SK-N-MC (cell line): ENCODE measurements at regions not wholly inside any gene's neighbourhood (a gene's known extent, or its start where the extent isn't known, plus 50 kb on each side); places are given as distances from the start of the nearest gene placed in this dataset.
"Not testable (repeated sequence)": the region's sequence is repeated elsewhere in the genome, so short reads cannot be mapped to it uniquely, and the experiment has no call there.

Experiments used
- DNase-seq: peaks from one replicate; pipeline ENCODE4 v3.0.0-alpha.2; 2011; ENCODE audit warnings: low read depth, low spot score
- H3K27ac ChIP-seq: fragments of 200-600 bp; sonication (generic); 2 replicates; pipeline ENCODE4 v1.5.1; 2016; ENCODE audit warnings: mixed run types
- H3K36me3 ChIP-seq: fragments of 200-600 bp; sonication (generic); 2 replicates; pipeline ENCODE4 v1.6.1; 2017; ENCODE audit warnings: antibody characterized with exemption, low read length, mixed read lengths; ENCODE audit not compliant: insufficient read depth
- H3K4me3 ChIP-seq: fragments of 200-600 bp; sonication (generic); 2 replicates; pipeline ENCODE4 v1.5.1; 2016
- H3K9ac ChIP-seq: fragments of 200-600 bp; sonication (generic); 2 replicates; pipeline ENCODE4 v1.8.0; 2017; ENCODE audit warnings: mixed run types, mixed read lengths; ENCODE audit not compliant: insufficient read length
- H3K9me3 ChIP-seq: fragments of 200-600 bp; sonication (generic); 2 replicates; pipeline ENCODE4 v1.6.1; 2017; ENCODE audit warnings: low read depth, mild to moderate bottlenecking, antibody characterized with exemption, low read length, moderate library complexity, mixed read lengths
- EZH2 ChIP-seq: fragments of 200-600 bp; sonication (generic); IDR thresholded peaks from one replicate; pipeline ENCODE4 v1.6.1; 2017; ENCODE audit warnings: antibody characterized with exemption
- FOXP2 ChIP-seq: optimal IDR thresholded peaks from 2 replicates; pipeline ENCODE3; 2011; ENCODE audit warnings: mild to moderate bottlenecking, moderate library complexity; ENCODE audit not compliant: insufficient read depth; ENCODE audit errors: extremely low read length, control extremely low read depth
- POLR2AphosphoS5 ChIP-seq: IDR thresholded peaks from 2 replicates; pipeline ENCODE4 v1.6.1; 2012; ENCODE audit warnings: mild to moderate bottlenecking, low read depth, low read length, borderline replicate concordance

DNA sequence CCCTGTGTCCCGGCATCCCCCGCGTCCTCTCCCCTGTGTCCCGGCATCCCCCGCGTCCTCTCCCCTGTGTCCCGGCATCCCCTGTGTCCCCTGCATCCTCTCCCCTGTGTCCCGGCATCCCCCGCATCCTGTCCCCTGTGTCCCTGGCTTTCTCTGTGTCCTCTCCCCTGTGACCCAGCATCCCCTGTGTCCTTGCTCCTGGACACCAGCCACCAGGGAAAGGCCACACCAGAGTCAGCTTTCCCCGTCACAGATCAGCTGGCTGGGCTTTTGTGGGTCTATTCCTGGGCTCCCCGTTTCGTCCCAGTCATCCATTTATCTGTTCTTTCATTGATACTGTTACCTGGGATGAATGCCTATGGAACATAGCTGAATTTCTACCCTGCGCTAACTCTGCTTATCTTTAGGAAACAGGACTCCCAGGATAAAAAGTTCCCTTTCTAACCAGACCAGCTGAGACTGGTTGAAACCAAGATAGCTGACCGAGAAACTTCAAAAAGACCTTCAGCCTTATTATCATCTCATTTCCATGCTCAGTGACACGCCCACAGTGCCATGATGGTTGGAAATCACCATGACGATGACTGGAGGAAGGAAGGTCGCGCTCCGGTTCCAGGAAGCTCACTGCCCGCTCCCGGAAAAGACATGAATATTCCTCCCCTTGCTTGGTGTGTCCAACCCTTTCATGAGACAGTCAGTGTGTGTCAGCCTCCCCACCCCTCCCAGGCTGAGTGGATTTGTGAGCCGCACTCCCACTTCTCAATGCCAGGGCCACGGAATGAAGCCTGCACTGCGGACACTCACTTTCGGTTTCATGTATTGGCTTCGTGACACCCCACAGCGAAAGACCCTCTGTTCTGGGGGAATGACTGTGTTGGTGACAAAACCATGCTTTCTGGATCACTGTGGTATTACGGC, 276.4 kb upstream of the SFSWAP start:
- no peak for DNase-seq
- no peak overlapping the region for H3K27ac ChIP-seq
- H3K4me3 ChIP-seq, result no peak overlapping the region
- no peaks in the 10 kb centered on the region for H3K36me3 ChIP-seq
- no peak overlapping the region for H3K9ac ChIP-seq
- no peaks in the 10 kb centered on the region for H3K9me3 ChIP-seq
- TF ChIP-seq FOXP2 (no peak), EZH2 (no peak), POLR2AphosphoS5 (no peak)

DNA sequence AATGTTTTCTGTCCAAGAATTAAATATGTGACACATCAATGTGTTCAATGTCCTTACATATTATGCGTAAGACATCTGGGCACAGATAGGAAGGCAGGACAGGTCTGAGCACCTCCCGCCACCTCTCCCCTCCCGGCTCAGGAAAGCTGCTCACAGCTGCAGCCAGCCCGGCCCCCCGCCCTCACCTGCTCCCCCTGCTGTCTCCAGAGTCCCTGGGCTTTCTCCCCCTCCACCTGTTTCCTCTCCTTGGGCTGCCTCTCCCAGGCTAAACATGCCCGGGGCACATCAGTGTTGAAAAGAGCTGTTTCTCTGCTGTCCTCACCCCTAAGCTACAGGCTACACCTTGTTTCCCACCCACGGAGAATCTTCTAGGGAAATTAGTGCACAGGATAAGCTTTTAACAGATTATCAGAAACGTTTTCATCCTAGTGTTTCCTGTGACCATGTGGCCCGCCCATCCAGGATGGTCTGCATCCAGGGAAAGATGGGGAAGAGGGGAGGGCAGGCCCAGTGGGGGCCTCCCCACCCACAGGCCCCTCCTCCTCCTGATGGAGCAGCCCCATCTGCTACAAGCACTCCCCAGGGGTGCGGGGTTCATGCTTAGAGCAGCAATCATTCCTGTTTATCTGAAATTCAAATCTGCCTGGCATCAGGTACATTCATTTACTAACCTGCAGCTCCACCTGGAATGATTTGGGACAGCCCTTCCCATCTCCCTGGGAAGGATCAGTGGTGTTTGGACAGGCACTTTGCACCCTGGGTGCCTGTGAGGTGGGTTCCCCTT, 273.8 kb upstream of the SFSWAP start:
- no peak for DNase-seq

DNA sequence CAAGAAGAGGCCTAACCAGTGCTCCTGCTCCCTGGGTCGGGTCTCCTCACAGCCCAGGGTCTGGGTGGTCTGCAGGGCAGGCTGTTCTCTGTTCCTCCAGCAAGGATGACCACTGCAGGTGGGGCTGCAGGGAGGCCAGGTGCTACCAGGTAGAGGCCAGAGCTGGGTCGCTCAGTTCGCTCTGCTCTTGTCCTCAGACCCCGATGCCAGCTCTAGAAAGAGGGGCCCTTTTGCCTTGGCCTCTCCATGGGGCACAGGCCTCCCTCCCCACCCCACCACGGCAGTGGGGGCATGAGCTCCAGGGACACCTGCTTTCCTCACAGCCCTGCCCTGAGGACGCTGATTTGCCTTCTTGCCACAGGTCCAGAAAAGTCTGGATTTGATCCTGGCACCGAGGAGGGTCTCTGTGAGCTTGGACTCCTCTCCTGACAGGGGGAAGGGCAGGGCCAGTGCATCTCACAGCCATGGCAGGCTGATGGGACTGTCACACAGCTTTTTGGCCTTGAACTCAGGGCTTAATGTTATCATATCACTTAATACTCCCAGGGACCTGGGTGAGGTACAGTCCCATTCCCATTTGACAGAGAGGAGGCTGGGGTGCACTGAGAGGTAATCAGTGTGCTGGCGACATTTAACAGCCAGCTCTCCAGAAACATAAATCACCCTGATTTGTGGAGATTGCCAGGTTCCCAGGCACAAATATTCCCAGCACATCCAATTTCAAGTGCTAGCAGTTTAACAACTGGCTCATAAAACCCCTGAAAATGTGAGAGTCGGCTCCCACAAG, 273.0 kb upstream of the SFSWAP start:
- no peaks in the 10 kb centered on the region for H3K9me3 ChIP-seq

More for the DNA sequence above, 273.8 kb upstream of the SFSWAP start:
- no peaks in the 10 kb centered on the region for H3K36me3 ChIP-seq
- no peak overlapping the region for H3K4me3 ChIP-seq
- H3K27ac ChIP-seq, result no peak overlapping the region
- TF ChIP-seq EZH2 (no peak), POLR2AphosphoS5 (no peak), FOXP2 (no peak)
- no peaks in the 10 kb centered on the region for H3K9me3 ChIP-seq
- H3K9ac ChIP-seq, result no peak overlapping the region

DNA sequence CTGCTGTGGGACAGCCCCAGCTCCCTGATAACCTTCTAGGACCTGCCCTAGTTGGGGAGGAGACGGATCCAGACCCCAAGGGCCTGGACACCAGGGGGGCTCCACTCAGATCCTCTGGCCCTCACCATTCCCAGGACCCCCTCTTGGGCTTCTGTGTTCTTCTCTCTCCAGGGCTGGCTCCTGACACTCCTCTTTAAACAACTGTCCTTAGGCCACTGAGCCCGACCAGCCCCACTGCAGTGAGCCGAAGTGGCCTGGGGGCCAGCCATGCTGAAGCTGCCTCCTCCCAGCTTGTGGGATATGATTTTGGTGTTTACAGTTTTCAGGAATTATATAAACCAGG, 272.4 kb upstream of the SFSWAP start:
- not testable (repeated sequence) for H3K27ac ChIP-seq, H3K9ac ChIP-seq, DNase-seq

More for the DNA sequence above, 273.0 kb upstream of the SFSWAP start:
- Histone ChIP-seq H3K9ac (no peak overlapping the region), H3K4me3 (no peak overlapping the region), H3K27ac (no peak overlapping the region), H3K36me3 (no peaks in the 10 kb centered on the region)
- TF ChIP-seq POLR2AphosphoS5 (no peak), EZH2 (no peak), FOXP2 (no peak)
- no peak for DNase-seq

DNA sequence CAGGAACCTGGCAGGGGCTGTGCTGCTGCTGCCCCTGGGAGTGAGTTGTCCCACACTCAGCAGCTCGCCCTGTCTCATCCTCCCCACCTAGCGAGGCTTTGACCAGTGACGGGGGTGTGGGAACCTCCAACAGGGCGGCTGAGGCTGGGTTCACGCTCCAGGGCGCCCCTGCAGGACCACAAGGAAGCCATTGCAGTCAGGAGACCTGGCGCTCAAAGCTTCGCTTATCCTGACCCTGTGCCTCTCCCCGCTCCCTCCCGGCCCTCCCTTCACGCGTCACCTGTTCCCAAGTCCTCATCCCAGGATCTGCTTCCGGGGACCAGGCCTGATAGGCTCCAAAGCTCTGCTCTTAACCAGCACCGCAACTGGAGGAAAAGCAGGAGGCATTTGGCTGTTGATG, 272.0 kb upstream of the SFSWAP start:
- Histone ChIP-seq H3K9ac (no peak overlapping the region), H3K9me3 (no peaks in the 10 kb centered on the region), H3K27ac (no peak overlapping the region), H3K36me3 (no peaks in the 10 kb centered on the region), H3K4me3 (no peak overlapping the region)
- no peak for DNase-seq
- TF ChIP-seq POLR2AphosphoS5 (no peak), FOXP2 (no peak), EZH2 (no peak)

More for the DNA sequence above, 272.4 kb upstream of the SFSWAP start:
- H3K36me3 ChIP-seq, H3K4me3 ChIP-seq, H3K9me3 ChIP-seq: not testable (repeated sequence)

DNA sequence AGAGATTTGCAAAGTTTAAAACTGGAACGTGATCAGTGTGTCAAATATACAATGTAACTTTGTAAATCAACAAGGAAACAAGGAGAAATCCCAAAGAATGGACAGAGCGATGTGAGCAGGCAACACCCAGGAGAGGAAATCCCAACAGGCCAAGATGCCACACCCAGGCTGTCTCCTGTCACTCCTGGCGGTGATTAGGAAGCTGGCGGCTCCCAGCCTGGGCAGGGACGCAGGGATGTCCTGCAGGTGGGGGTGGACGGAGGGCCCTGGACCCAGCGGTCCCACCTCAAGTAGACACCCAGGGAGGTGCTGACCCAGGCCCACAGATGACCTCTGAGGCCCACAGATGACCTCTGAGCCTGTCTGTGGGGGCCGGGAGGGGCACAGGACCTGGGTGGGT, 271.1 kb upstream of the SFSWAP start:
- not testable (repeated sequence) for H3K9me3 ChIP-seq, H3K27ac ChIP-seq, H3K9ac ChIP-seq, H3K4me3 ChIP-seq, H3K36me3 ChIP-seq, DNase-seq

DNA sequence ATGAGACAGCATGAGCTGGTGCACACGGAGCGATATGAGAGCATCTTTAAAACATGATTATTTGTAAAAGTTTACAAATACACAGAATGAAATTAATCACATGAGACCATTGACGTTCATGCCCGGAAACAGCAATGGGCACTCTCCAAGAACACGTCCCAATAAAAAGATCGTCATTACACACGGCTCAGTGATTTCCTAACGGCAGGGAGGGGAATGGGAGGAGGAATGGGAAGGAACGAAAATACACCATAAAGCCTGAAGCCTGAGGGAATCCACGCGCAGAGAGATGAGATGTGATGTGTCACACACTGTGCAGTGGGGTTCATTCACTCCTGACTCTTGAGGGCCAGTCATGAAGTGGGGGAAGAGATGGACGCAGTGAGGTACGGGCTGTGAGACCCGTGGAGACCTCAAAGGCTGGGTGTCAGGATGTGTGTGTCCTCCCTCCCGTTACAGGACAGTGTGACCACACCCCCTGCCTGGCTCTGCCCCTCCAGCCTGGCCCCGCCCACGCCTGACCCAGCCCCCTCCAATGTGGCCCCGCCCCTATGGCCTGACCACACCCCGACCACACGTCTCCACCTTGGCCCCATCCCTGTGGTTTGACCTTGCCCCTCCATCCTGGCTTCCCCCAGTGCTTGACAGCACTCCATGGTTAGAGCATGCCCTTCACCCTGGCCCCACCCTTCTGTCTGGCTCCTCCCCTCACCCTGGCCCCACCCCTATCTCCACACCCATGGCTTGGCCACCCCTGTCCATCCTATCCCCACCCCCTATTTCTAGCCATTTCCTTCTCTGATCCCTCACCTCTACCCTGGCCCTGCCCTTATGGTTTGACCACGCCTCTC, 270.5 kb upstream of the SFSWAP start:
- H3K9me3 ChIP-seq, H3K27ac ChIP-seq, H3K36me3 ChIP-seq, H3K9ac ChIP-seq, H3K4me3 ChIP-seq, DNase-seq: not testable (repeated sequence)

DNA sequence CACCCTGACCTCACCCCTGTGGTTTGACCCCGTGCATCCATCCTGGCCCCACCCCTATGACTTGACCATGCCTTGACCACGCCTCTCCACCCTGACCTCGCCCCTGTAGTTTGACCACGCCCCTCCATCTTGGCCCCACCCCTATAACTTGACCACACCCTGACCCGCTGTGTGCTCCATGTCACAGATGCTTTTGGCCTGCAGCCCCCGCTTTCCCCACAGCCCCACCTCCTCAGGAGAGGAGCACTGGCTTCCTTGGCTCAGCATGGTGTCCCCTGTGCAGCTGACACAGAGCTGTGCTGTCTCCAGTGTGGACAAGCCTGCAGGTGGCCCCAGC, 269.9 kb upstream of the SFSWAP start:
- no peak for TF ChIP-seq EZH2
- no peak for TF ChIP-seq POLR2AphosphoS5
- TF ChIP-seq FOXP2, result no peak
- H3K27ac ChIP-seq, result no peak overlapping the region
- H3K4me3 ChIP-seq, result no peak overlapping the region
- no peak overlapping the region for H3K9ac ChIP-seq
- no peak for DNase-seq
- no peaks in the 10 kb centered on the region for H3K9me3 ChIP-seq
- no peaks in the 10 kb centered on the region for H3K36me3 ChIP-seq
